GM19240 (cell line): ENCODE measurements at regions not wholly inside any gene's neighbourhood (a gene's known extent, or its start where the extent isn't known, plus 50 kb on each side); places are given as distances from the start of the nearest gene placed in this dataset.
"Not testable (repeated sequence)": the region's sequence is repeated elsewhere in the genome, so short reads cannot be mapped to it uniquely, and the experiment has no call there.

Source experiments
- DNase-seq: peaks from one replicate; pipeline ENCODE4 v3.0.0; 2011; ENCODE audit warnings: low spot score; ENCODE audit not compliant: insufficient read length

- no peak for DNase-seq
These were observed 1184.1 kb downstream of the AMY1C start for GRCh38 chr1:104933846-104934245.

GRCh38 chr1:104945406-104945805 is 1195.7 kb downstream of the AMY1C start:
- DNase-seq = no peak

GRCh38 chr1:104946558-104947210 is 1197.0 kb downstream of the AMY1C start:
- no peak for DNase-seq

- no peak for DNase-seq
These were observed 1203.9 kb downstream of the AMY1C start for GRCh38 chr1:104953555-104953954.

GRCh38 chr1:104973516-104973915 is 1223.8 kb downstream of the AMY1C start:
- DNase-seq = no peak

- DNase-seq = no peak
These were observed 1230.0 kb downstream of the AMY1C start for GRCh38 chr1:104979651-104980050.

- DNase-seq = no peak
These were observed 1237.5 kb downstream of the AMY1C start for GRCh38 chr1:104987210-104987609.

GRCh38 chr1:104989012-104989411 is 1239.3 kb downstream of the AMY1C start:
- no peak for DNase-seq

GRCh38 chr1:104991702-104992101 is 1242.0 kb downstream of the AMY1C start:
- no peak for DNase-seq

- DNase-seq = no peak
These were observed 1251.1 kb downstream of the AMY1C start for GRCh38 chr1:105000793-105001192.

GRCh38 chr1:105004515-105004914 is 1254.8 kb downstream of the AMY1C start:
- DNase-seq = no peak

- no peak for DNase-seq
These were observed 1256.0 kb downstream of the AMY1C start for GRCh38 chr1:105005594-105006195.

GRCh38 chr1:105017587-105017986 is 1267.9 kb downstream of the AMY1C start:
- DNase-seq = no peak

GRCh38 chr1:105023719-105024118 is 1274.0 kb downstream of the AMY1C start:
- no peak for DNase-seq

- no peak for DNase-seq
These were observed 1278.3 kb downstream of the AMY1C start for GRCh38 chr1:105027838-105028471.

- DNase-seq = no peak
These were observed 1322.7 kb downstream of the AMY1C start for GRCh38 chr1:105072446-105072845.

GRCh38 chr1:105072850-105073249 is 1323.2 kb downstream of the AMY1C start:
- no peak for DNase-seq

GRCh38 chr1:105073660-105074059 is 1324.0 kb downstream of the AMY1C start:
- DNase-seq = no peak

- no peak for DNase-seq
These were observed 1333.9 kb downstream of the AMY1C start for GRCh38 chr1:105083611-105084010.

GRCh38 chr1:105087506-105087905 is 1337.8 kb downstream of the AMY1C start:
- DNase-seq = no peak

GRCh38 chr1:105088166-105088565 is 1338.5 kb downstream of the AMY1C start:
- no peak for DNase-seq

GRCh38 chr1:105093893-105094292 is 1344.2 kb downstream of the AMY1C start:
- not testable (repeated sequence) for DNase-seq

- DNase-seq = no peak
These were observed 1350.4 kb downstream of the AMY1C start for GRCh38 chr1:105100102-105100501.
